HG02852 (cell line): ENCODE measurements at regions not wholly inside any gene's neighbourhood (a gene's known extent, or its start where the extent isn't known, plus 50 kb on each side); places are given as distances from the start of the nearest gene placed in this dataset.
A peak's percentile ranks its signal among the peaks of the same experiment; 100 is the strongest.
"Not testable (repeated sequence)": the region's sequence is repeated elsewhere in the genome, so short reads cannot be mapped to it uniquely, and the experiment has no call there.

ENCODE experiments used
- ATAC-seq: cut with Tn5 transposase; IDR thresholded peaks from one replicate; pipeline ENCODE4 v1.9.1; 2021; ENCODE audit warnings: mild to moderate bottlenecking, moderate library complexity; ENCODE audit not compliant: unreplicated experiment

DNA sequence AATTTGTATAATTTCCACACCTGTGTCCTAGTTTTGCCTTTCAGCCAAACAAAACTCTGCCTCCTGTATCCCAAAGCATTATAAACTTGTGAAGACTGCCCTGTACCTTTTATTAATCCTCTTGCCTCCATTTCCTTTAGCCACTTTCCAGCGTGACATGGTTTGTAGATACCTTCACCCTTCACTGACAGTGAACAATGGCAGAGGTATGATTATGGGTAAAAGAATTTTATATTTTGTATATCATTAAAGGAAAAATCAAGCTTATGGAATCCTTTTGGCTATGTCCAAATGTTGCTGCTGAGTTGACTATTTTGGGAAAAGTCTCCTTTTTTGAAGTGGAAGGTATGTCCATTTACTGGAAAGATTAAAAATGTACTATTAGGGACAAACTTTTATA is 251.7 kb downstream of the HNMT start:
- no peak for ATAC-seq

DNA sequence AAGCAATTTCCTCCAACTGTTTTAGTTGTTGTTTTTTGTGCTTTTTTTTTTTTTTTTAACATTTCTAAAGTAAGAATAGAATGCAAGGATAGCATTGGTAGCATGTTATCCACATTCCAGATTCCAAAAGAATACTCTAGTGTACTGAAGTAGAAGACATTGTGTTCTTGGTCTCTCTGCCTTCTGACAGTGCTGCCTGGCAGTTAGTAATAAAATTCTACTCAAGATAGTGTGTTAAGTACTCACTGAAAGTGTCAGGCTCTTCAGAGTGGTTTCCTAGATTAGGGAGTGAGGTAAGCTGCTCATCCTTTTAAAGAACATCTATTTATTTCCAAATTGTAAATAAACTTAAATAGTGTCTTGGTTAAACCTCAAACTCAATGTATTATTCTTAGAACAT is 253.7 kb downstream of the HNMT start:
- ATAC-seq, result no peak

DNA sequence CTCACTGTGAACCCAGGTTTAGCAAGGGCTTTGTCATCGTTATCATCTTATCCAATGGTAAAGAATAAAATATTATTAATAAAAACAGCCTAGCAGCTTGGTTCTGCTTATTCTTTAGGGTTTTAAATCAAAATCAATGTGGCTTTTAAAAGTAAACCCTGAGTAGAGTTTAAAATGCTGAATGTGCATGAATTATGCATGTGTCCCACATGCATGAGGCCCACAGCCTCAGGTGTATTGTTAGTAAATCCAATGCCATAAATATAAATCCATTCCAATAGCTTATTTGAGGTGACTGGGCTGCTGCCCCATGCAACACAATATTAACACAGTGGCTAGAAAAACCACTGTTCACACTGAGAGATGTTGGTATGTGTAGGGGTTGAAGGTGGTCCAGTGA is 254.1 kb downstream of the HNMT start:
- no peak for ATAC-seq

DNA sequence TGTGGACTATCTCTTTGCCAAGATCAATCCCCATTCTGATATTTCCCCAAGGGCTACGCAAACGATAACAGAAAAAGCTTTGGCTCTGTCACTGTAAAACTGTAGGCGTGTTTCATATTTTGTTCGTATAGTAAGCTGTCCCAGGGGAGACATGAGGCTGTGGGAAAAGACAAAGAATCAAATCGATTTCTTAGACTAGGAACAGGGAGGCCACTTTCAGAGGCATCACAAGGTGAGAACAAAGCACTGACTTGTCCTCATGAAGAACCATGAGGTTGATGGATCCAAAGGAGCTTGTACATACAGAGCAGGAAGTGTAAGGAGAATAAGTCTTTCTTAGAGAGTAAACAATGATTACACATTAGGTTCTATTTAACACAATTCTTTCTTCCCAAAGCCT is 255.7 kb downstream of the HNMT start:
- no peak for ATAC-seq

DNA sequence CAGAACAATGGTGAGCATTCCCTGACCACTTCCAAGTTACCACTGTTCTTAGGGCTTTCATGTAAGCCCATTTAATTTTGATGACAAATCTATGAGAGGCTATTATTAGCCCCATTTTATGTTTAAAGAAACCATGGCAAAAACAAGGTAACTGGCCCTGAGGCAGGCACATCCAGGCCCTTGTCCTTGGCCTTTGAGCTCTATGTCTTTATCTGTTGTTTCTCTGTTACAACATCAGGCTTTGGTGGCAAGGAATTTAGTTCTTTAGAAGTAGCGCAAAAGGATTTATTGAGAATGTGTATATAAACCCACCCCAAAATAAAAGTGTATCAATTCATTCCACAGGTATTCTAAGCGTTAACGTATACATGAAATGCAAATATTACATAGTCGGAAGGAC is 257.1 kb downstream of the HNMT start:
- no peak for ATAC-seq

DNA sequence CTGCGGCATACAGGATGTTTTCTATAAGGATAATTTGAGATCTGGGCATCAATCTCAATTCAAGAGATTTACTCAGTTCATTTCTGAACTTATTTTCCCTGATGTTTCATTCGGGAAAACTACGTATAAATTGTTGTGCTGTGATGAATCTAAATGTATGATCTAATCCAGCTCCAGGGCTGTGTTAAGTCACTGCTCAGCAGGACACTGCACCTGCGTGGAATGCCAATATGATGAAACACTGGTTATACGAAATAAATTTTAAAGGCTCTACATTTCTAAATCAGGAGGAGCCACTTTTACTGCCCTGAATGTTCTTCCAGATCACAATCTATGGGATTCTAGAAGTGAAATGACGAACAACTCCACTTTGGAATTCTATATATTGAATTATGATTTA is 259.0 kb downstream of the HNMT start:
- no peak for ATAC-seq

DNA sequence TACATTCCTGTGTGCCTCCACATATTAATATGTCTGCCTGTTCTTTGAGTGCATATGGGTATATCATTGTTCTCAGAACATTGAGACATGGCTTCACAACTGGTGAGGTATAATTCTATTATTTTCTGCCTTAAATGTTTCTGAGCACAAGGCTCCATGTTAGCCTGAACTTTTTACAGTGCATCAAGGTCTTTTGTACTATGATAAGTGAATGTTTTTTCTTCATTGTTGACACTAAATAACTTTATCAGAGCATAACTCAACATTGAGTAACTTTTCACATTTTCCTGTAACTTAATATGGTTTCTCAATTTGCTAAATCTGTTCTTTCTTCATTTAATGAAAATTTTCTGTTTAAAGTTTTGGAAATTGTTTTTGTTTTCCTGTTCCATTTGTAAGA is 262.9 kb downstream of the HNMT start:
- no peak for ATAC-seq

DNA sequence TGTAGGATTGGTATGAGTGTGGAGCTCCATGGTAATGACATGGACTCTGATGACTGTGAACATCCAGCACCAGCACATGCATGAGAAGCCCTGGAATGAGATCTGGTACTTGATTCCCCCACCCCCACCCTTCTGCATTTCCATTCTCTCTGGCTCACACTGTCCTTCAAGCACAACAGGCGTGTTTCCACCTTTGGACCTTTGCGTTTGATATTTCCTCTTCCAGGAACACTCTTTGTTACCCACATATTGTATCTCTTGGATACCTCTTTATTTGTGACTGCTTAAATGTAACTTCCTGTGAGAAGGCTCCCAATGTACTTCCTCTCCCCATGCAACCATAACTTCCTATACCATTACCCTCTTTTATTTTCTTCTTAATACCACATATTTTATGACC is 263.8 kb downstream of the HNMT start:
- ATAC-seq, result no peak

DNA sequence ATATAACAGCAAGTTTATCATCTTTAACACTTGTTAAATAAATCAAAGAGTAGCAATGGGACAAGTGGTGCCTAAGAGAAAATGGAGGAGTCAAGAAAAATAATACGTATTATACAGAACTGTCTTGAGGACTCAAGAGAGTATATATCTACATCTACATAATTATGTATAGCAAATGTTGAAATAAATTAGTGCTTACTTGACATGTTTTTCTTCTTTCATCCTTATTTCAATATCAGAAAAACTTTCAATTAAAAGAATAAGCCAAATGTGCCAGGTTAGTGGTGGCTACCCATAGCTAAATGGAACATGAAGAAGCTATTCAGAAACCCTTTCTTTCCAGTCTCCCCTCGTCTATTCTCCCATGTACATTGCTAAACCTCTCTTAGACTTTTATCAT is 267.3 kb upstream of the SPOPL start:
- ATAC-seq, result no peak

DNA sequence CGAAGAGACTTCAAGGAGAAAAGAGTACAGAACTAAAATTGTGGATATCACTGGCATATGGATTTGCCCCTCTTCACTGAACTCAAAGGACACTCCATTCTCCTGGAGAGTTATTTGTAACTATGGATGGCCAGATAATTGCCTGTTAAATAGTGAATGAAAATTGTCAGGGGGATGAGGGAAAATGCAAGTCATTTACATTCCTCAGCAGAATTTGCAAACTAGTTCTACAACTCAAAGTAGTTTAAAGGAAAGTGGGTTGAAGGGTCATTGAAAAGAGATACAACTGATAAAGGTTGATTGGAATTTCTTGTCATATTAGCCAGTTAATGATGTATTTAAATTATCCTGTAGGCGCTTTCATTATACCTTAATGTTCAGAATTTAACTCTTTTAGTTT is 266.5 kb upstream of the SPOPL start:
- no peak for ATAC-seq

DNA sequence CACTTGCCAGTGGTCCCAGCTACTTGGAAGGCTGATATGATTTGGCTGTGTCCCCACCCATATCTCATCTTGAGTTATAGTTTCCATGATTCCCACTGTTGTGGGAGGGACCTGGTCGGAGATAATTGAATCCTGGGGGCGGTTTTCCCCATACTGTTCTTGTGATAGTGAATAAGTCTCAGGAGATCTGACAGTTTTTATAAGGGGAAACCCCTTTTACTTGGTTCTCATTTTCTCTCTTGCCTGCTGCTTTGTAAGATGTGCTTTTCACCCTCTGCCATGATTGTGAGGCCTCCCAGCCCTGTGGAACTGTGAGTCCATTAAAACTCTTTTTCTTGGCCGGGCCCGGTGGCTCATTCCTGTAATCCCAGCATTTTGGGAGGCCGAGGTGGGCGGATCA is 265.4 kb upstream of the SPOPL start:
- no peak for ATAC-seq

DNA sequence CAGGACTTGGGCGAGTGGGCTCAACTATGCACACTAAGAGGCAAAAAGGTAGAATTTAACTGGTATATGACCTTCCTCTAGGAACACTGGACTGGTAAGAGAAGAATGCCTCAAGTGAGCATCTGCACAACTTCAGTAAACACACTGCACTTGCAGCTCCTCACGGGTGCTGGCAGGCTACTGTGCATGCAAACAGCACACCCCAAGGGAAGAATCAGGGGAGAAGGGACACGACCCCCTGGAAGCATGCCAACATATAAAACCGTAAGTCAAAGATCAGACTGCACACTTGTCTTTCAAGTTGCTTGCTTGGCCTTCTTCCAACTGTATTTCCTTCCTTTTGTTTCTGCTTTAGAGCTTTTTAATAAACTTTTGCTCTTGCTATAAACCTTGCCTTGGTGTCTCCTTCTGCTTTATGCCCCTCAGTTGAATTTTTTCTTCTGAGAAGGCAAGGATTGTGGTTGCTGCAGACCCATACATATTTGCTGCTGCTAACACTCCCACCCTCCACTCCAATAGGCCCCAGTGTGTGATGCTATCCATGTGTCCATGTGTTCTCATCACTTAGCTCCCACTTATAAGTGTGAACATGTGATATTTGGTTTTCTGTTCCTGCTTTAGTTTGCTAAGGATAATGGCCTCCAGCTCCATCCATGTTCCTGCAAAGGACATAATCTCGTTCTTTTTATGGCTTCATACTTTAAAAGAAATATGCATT is 263.7 kb upstream of the SPOPL start:
- no peak for ATAC-seq

DNA sequence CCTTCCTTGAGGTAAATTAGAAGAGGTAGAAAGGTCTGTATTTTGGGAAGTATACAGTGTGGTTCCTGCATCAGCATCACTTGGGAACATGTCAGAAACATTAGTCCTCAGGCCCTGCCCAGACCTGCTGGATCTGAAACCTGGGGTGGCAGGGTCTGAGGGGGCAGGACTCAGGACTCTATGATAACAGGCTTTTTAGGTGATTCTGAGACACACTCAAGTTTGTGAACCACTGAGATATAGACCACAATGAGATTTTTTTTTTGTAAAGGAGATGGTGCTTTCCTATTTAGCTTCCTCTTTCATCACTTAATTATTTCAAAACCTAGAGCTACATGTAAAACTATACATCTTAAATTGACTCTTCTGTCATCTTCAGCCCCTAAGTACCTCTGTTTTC is 262.7 kb upstream of the SPOPL start:
- ATAC-seq, result peak; percentile 52

DNA sequence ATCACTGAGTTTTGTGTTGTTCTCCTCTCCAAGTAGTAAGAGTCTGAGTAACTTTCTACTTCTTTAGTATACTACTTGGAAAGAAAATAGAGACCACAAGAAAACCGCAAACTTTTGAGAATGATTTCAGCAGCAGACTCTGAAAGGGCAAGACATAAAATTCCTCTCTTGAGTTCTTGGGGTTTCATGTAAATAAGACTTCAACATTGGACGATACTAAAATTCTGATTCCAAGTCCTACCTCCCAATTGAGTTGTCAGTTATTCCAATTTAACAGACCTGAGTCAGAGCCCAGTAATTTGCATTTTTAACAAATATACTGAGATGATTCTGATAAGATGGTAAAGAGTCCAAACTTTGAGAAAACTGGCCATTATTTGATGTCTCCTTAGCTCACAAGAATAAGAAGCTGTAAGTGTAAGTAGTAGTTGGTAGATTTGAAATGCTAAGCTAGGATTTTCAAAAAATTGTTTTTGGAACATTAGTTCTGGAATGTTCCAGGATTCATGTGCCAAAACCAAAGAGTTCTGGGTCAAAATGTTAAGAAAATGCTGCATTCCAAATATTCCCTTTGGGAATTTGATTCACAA is 261.6 kb upstream of the SPOPL start:
- no peak for ATAC-seq

DNA sequence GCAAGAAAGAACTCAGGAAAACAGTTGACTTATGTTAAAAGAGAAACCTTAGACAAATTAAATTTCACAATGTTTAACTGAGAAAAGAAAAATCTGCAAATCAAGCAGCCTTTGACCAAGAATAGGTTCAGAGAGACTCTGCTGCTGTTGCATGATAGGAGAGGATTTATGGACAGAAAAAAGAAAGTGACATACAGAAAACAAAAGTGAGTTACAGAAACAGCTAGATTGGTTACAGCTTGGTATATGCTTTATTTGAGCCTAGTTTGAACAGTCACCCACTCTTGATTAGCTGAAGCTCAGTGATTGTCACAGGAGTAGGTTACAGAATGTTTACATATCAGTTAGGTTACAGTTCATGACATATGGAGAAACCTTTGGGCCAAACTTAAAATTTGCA is 258.2 kb upstream of the SPOPL start:
- ATAC-seq, result no peak

DNA sequence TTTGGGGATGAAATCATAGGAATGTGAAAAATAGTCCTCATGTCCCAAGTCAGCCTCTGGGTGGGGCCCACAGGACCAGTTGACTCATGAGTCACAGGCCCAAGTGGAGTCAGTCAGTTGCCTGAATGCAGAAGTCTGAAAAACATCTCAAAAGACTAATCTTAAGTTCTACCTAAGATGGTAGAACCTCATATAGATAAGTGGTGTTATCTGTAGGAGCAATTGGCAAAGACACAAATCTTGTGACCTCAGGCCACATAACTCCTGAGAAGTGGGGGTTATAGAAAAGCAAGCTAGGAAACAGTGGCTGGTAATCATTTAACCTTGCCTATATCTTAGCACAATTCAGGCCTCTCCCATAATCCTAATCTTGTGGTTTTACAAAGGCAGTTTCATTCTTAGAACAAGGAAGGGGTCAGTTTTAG is 257.1 kb upstream of the SPOPL start:
- ATAC-seq, result no peak

DNA sequence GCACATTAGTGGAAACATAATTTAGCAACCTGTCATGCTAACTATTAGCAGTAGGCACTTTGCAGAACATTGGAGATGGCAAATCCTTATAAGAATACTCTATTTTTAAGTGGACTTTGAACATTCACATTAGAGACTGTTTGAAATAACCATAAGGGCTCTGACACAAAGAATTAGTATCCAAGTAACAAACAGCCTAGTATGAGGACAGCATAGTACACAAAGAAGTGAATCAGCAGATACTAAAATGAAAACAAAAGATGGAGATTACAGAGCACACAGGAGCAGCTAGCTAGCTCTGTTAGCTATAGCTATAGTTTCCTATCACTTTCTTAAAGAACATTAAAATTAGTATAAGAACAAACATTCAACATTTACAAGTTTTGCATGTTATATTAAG is 256.3 kb upstream of the SPOPL start:
- no peak for ATAC-seq

DNA sequence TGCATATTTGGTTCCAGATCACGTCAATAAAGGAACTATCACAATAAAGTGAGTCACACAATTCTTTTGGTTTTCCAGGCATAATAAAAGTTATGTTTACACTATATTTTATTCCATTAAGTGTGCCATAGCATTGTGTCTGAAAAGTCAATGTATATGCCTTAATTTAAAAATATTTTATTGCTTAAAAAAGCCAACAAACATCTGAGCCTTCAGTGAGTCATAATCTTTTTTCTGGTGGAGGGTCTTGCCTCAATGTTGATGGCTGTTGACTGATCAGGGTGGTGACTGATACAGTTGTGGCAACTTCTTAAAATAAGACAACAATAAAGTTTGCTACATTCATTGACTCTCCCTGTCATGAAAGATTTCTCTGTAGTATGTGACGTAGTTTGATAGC is 254.3 kb upstream of the SPOPL start:
- ATAC-seq, result no peak

DNA sequence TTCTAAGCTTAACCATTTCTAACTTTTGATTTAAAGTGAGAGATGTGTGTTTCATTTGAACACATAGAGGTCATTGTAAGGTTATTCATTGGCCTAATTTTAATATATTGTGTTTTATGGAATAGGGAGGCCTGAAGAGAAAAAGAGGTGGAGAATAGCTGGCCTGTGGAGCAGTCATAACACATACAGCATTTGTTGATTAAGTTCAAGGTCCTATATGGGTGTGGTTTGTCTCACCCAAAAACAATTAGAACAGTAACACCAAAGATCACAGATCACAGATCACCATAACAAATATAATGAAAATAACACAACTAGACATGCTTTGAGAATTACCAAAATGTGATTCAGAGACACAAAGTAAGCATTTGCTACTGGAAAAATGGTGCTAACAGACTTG is 252.4 kb upstream of the SPOPL start:
- no peak for ATAC-seq

DNA sequence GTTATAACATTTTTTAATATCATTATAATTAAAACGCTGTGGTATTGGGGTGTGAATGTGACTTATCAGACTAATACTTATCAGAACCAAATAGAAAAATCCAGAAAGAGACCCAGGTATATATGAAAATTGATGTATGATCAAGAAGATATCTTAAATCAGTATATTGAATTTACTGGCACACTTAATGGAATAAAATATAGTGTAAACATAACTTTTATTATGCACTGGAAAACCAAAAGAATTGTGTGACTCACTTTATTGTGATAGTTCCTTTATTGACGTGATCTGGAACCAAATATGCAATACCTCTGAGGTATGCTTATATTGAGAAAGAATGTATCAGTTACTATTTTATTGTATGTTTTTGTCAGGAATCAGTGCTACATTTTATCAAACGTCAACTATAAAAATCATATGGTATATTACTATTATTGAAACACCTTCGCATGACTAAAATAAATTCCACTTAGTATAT is 250.7 kb upstream of the SPOPL start:
- not testable (repeated sequence) for ATAC-seq

DNA sequence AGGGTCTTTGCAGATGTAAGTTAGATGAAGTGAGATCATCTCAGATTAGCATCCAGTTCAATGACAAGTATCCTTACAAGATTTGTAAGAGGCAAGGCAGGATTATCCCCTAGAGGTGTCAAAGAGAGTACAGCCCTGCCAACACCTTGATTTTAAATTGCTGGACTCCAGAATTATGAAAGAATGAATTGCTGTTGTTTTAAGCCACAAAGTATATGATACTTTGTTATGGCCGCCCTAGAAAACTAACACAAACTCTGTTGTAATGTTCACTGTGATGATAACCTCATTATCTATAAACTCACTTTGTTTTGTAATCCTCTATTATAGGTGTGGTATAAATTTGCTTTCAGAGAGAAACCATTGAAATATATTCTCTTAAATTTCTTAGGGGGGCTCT is 249.0 kb upstream of the SPOPL start:
- no peak for ATAC-seq

DNA sequence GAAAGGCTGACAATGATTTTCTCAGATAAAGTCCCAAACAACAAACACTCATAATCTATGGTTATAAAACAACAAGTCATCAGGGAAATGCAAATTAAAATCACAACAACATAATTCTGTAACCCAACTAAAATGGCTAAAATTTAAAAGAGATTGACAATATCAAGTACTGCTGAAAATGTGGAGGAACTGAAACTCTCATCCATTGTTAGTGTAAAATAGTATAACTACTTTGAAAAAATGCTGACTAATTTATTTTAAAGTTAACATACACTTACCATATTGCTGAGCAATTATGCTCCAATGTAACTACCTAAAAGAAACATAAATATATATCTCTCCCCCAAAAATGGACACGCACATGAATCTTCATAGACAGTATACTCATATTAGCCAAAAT is 245.9 kb upstream of the SPOPL start:
- no peak for ATAC-seq
